HG03558 (cell line): ENCODE measurements at regions not wholly inside any gene's neighbourhood (a gene's known extent, or its start where the extent isn't known, plus 50 kb on each side); places are given as distances from the start of the nearest gene placed in this dataset.

Source experiments
- ATAC-seq: cut with Tn5 transposase; IDR thresholded peaks from one replicate; pipeline ENCODE4 v1.9.1; 2021; ENCODE audit warnings: moderate number of reproducible peaks; ENCODE audit not compliant: unreplicated experiment; ENCODE audit errors: extremely low read depth

DNA sequence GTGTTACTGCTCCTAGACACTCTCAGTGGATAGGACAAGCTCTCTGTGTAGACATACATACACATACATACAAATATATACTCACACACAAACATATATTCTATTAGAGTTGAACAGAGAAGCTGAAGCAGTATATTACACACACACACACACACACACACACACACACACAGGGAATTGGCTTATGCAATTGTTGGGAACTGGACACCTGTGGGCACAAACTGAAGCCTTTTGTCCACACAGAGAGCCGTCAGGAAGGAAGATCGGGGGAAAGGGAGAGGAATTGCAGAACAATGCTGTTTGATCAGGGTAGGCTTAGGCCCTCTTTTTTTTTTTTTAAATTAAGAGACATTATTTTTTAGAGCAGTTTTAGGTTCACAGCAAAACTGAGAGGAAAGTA, 180.7 kb upstream of the DDHD1 start:
- ATAC-seq, result no peak

DNA sequence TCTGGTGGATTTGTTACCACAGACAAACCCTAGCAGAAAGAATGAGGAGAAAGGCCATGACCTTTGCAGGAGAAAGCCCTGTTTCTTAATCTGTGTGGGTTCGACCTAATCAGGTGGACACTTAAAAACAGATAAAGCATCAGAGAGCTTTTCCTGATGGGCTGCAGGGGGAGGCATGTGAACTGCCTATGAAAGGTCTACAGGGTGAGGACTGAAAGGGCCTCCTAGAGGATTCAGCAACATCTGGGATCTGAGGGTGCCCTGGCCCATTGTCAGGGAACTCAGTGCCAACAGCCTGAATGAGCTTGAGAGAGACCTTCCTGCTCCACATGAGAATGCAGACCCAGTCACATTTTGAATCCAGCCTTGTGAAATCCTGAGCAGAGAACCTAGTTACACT, 178.8 kb upstream of the DDHD1 start:
- ATAC-seq, result no peak

DNA sequence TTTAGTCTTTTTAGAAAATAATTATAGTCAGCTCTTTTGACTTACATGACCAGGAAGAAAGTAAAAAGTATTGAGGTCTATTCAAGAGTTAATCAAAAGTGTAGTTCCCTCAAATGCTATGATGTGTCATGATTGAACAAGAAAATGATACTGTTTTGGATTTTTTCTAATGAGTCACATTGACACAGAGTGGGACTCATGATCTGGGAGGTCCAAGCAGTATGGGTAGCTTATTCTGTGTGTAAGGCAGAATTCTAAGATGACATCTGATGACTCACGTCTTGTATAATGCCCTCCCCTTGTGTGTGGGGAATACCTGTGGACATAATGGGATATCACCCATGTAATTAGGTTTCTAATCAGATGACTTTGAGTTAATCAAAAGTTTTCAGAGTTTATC, 178.1 kb upstream of the DDHD1 start:
- ATAC-seq, result no peak

DNA sequence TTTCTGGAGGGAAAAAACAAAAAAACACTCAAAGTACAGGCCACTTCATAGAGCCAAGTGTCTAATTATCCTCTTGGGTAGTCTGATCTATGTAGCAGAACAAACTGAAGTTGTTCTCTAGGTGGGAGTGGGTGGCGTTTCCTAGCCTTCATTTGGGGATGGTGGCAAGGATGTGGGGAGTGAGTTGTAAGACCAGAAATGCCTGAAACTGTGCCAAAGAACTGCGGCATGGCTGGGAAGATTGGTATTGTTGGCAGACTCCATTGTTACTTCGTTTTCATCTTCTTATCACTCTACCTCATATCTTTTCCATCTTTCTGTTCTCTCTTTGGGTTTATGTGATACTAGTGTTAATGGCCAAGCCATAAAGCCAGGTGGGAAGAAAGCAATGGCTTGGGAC, 177.3 kb upstream of the DDHD1 start:
- no peak for ATAC-seq

DNA sequence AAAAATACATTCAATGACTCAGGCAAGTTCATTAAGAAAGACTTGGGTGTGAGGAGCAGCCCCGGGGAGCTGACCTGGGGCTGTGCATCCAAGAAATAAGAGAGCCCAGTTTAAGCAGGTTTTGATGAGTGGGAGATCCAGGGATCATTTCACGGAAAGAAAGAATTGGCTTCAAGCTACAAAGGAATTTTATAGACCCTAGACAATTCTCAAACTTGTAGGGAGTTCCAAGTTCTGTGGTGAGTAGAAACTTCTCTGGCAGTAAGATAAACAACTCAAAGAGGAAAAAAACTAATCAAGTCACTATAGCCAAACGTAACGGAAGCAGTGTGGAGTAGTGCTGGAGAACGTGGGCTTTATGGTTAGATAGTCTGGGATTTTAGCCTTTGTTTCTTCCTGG, 175.7 kb upstream of the DDHD1 start:
- no peak for ATAC-seq

DNA sequence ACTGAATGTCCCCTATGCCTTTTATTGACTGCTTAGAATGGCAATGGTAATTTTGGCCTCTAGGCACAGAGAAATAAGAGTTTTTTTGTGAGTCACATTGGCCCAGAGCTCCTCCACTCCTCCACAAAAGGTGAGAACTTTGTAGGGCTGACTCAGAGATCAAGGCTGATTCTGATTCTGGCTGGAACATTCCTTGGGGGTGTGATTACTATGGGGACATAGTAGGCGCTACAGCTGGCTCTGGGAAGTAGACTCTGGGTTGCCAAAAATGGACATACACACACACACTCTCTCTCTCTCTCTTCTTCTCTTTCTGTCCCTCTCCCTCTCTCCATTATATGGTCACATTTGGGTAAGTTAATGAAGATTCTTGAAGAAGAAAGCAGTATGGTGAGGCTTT, 174.6 kb upstream of the DDHD1 start:
- no peak for ATAC-seq

DNA sequence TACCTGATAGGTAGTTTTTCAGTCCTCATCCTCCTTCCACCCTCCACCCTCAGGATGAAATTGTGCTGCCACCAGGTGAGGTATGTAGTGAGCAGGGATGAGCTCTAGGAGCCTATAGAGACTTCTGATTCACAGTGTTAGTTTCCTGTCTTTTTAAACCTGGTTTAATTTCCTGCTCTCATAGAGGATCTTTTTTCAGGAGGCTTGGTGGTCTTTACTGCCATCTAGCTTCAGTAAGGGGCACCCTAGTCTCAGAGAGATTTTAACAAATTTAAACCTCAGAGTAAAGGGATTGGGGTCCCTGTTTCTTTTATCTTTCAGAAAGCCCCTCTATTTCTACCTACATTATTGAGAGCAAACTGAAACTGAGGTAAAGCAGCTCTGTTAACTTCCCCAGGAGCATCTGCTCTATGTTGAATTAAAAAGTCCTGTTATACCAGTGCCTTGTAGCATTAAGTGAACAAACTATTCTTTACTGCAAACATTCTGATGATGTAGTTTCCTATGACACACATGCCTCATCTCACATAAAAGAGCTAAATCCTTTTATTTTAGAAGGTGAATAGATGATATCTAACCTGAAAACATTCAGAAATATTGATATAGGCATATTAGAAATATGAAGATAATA, 172.2 kb upstream of the DDHD1 start:
- no peak for ATAC-seq

DNA sequence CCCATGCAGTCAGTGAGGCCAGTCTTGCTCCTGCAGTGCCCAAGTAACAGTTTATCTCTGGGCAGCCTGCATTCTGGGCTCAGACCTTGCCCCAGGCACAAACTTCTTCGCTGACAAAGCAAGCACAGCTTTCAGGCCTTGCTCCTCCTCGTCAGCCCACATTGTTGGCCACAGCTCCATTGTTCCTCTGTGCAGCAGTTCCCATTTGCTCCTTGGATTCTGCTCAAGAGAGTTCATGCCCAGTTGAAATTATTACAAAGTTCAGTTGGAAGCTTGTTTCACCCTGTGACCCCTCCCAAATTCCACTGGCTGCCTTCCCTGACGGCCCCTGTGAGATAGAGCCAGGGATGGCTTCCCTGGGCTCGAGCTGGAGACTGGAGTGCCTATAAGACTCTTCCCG, 163.4 kb upstream of the DDHD1 start:
- ATAC-seq, result no peak

DNA sequence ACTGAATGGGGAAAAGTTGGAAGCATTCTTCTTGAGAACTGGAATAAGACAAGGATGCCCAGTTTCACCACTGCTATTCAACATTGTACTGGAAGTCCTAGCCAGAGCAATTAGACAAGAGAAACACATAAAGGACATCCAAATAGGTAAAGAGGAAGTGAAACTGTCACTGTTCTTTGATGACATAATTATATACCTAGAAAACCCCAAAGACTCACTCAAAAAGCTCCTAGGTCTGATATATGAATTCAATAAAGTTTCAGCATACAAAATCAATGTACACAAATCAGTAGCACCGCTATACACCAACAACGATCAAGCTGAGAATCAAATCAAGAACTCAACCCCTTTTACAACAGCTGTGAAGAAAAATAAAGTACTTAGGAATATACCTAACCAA, 157.3 kb upstream of the DDHD1 start:
- ATAC-seq, result peak; percentile 89

DNA sequence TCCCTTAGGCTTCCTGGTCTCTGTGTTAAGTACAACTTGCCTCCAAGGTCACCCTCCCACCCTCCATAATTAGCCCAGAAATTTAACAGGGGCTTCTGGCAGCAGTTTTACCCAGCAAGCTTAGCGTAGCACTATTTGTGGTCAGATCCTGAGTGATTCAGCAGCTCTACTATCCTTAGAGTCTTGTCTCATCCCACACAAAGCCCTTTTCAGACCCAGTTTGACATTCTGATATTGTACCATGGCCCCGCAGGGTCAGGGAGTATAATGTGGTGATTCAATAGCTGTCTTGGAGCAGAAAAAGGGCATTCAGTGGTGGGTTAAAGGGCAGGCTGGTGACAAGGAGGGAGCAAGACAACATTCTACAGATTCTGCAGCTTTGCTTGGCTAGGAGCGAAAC, 153.8 kb upstream of the DDHD1 start:
- ATAC-seq, result no peak

DNA sequence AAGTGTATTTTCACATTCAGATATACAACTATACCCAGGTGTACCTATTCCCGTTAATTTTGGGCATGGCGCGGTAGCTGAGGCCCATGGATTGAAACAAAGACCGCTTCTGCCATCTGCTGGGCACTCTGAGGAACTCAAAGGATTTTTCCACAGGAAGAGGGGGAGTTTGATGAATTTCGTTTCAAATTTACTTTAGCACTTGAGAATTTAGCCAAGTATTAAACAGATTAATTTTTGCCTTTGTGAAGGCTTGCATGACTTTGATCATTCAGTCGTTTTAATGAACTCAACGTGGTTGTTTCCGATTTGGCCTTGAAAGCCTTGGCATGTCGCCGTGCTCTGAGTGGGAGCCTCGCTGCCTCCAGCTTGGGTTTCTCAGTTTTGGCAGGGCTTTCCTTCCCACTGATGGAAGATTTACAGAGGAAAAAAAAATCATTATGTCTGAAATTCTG, 153.2 kb upstream of the DDHD1 start:
- ATAC-seq, result no peak

DNA sequence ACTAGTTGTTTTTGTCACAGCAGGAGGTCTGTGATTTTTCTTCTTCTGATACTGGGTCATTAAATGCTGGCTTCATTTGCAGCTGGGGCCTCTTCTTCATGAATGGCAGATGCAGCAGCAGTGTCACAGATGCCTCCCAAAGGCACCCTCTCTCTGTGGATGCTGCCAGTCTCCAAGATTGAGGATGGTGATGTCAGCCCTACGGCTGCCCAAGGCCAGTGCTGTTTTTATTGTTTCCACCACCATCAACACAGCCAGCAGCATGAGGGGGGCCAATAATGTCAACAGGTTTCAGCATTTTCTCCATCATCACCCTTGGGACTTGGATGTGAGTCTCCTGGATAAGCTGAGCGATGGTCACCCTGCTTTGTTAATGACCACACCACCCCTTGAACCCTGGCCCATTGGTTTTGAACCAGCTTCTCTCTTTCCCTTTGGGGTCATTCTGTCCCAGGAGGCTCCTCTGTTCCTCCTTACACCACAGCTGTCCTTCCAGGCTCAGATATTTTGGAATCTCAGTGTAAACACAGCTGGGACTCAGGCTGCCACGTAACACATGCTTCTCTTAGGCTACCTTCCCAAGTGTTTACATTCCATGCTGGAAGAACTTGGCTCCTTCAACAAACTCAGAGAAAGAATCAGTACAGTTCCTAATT, 151.7 kb upstream of the DDHD1 start:
- no peak for ATAC-seq

DNA sequence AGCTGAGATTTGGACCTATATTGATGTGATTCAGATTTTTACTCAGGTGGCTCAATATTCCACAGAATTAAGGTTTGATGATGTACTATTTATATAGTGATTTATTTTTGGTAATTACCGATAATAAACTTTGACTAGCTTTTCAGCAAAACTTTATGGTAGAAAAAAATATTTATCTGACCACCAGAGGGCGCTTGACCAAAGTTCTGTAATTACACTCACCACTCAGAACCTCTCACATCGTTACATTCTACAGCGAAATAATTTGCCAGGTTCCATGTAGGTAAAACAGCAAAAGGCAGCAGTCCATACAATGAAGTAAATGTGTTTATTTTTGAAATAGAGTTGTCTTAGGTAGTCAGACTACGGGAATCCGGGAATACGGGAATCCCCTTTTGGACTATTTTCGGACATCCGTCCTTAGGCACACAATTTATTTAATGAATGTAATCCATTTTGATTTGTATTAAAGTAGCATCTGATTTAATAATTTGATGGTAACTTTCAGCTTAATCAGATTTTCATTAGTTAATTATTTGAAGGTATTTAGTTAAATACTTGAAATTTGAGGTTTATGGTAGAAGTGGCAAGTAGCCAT, 143.0 kb upstream of the DDHD1 start:
- ATAC-seq, result no peak

DNA sequence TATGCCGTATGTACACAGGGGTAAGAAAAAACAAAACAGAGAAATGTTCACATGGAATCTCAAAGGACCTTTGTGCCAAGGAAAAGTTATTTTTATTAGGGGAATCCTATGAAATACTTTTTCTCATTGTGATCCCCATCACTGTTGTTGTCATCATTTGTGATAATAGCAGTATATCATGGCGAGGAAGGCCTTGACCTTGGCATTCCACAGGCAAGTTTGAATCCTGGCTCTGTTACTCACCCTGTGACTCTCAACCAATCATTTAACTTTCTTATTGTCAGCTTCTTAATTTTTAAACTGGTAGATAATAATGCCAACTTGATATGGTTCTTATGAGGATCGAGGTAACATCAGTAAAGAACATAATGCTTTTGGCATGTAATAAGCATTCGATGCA, 142.2 kb upstream of the DDHD1 start:
- no peak for ATAC-seq

DNA sequence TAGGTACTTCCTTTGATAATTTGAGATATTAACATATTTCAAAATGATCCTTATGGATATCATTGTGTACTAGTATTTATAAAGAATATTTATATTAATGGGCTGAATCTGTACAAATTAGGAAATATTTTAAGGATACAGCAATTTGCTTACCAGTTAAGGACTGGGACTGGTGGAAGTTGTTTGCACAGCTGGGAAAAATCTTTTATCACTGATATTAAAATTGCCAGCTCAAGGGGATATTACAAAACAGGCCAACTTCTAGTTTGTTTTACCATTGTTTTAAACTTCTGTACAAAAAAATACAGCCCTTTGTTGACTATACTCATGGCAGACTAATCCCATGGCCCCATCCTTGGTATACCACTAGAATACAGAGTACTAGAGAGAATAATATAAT, 133.2 kb upstream of the DDHD1 start:
- ATAC-seq, result no peak

DNA sequence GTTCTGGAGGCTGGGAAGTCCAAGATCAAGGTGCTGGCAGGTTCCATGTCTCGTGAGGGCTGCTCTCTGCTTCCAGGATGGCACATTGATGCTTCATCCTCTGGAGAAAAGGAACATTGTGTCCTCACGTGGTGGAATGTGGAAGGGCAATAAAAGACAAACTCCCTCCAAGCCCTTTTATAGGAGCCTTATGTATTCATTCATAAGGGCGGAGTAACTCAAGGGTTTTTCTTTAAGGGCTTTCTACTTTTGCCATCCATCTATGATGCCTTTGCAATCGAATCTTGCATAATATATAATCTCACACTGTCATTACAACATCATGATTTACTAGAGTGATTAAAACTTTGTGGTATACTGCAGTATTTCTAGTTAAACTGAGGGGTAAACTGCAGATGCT, 132.7 kb upstream of the DDHD1 start:
- no peak for ATAC-seq

DNA sequence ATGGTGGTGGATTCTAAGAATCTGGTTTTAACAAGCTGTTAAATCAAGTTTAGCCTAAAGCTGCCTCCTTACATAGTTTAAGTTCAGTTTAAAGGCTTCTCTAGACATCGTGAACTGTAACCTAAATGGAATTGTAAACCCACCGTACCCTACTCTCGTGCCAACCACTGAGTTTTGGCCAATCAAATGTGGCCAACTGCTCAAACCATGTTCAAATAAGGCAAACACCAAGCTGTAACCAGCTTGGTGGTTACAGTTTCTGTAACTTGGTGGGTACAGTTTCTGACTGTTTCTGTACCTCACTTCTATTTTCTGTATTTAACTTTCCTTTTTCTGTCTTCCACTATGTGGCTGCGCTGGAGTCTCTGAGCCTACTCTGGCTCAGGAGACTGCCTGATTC, 131.9 kb upstream of the DDHD1 start:
- ATAC-seq, result no peak

DNA sequence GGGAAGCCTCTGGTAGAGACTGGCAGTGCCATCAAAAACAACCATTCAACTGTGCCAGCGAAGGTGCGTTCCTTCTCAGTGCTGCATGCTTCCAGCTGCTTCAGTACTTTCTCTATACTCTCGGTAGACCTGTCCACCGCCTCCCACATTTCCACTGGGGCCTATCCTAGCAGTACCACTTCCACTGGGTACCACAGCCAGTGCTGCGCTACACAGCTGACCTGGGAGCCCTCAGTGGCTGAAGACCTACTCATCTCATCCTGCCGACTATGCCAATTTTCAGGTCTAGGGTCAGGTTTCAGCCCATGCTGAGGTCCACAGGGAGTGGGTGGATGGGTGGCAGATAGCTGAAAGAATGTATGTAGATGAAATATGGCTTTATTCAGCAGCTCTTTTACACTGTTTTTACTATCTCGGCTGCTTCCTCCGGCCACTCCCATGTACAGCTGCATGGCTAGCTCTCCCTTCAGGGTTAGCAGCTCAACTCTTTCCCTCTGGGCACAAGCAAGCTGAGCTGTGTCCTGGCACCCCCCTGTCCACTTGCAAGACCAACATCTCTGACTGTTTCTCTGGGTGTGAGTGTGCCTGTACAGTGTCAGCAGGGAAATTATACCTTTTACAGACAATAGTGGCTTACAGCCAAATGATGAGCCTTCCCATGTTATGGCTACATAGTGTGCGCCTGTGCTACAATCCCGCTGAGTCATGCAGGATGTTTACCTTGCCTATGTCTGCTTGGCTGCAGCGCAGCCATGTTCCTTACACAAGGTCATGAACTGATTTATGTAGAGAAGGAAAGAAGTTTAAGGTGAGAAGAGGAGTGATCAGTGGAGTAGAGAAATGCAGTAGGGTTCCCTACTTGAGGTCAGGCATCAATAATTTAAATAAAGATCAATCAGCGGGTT, 125.7 kb upstream of the DDHD1 start:
- no peak for ATAC-seq

DNA sequence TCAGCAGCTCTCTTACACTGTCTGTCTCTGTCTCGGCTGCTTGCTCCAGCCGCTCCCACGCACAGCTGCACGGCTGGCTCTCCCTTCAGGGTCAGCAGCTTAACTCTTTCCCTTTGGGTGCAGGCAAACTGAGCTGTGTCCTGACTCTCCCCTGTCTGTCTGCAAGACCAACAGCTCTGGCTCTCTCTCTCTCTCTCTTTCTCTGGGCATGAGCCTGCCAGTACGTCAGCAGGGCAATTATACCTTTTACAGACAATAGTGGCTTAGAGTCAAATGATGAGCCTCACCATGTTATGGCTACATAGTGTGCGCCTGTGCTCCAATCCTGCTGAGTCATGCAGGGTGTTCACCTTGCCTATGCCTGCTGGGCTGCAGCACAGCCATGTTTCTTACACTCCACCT, 120.5 kb upstream of the DDHD1 start:
- no peak for ATAC-seq

DNA sequence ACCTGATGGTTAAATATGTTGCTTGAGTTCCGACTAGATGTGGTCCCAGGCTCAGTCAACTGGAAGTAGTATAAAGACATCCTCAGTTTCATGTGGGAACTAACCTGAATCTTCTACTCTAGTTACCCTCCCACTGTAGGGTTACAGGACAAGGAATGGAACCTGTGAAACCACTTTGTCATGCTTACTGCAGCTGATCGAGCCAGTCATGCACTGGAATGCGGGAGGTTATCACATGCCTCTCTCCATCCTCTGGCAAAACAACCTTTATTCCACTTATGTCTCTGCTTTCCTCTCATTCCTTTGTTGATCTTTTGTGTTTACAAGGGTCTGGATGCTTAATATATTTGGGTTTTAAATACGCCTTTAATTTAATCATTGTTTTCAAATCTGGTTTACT, 111.9 kb upstream of the DDHD1 start:
- ATAC-seq, result no peak

DNA sequence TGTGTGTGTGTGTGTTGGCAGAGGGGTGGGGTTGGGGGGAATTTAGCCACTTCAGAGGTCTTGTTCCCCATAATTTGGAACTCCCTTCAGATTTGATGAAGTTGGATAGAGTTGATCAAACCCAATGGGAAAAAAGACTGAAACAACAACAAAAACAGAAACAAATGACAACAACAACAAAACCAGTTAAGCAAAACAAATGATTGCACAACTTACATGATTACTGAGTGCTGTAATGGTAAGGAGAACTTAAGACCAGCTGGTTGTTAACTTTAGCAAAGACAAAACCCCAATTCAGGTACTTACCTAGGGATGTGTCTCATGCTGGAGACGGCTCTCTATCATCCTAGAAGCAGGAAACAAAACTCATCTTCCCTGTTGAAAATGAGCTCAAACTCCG, 107.8 kb upstream of the DDHD1 start:
- ATAC-seq, result no peak
